ENCODE measurements at regions not wholly inside any gene's neighbourhood (a gene's known extent, or its start where the extent isn't known, plus 50 kb on each side); places are given as distances from the start of the nearest gene placed in this dataset.

GRCh38 chr2:177138823-177139222 is 73.8 kb upstream of the HNRNPA3 start:
- CTCF ChIA-PET = interaction anchor here (1.8 to 3.4 kb wide), 2 partner anchors 10 to 999 kb away, joined by 7 to 14 read pairs; no protein-coding TSS in a partner anchor
- no peak overlapping the region for H3K27ac ChIP-seq
- no peak overlapping the region for H3K4me3 ChIP-seq
- FAIRE-seq (no peak), DNase-seq (ENCODE audit: low read depth in 1 of 2, low spot score in 1 of 2) (no peak), ATAC-seq (no peak)
- no peak overlapping the region for H3K4me2 ChIP-seq
- TF ChIP-seq BCL3 (IDR thresholded peaks at IDR 0.05) (no peak), MAX (IDR thresholded peaks at IDR 0.05) (no peak), SMC3 (IDR thresholded peaks at IDR 0.05) (no peak), RFX5 (IDR thresholded peaks at IDR 0.05) (no peak), RAD21 (conservative IDR thresholded peaks at IDR 0.05 in 1 of 2, IDR thresholded peaks at IDR 0.05 in 1 of 2) (no peak), USF2 (IDR thresholded peaks at IDR 0.05) (no peak), CEBPB (IDR thresholded peaks at IDR 0.05) (no peak), ZNF302 (CRISPR knock-in tag; IDR thresholded peaks at IDR 0.05) (no peak), CBX2 (IDR thresholded peaks at IDR 0.05; ENCODE audit: borderline replicate concordance, low read depth) (no peak), CHD4 (IDR thresholded peaks at IDR 0.05; ENCODE audit: borderline replicate concordance) (no peak), KDM1A (IDR thresholded peaks at IDR 0.05; ENCODE audit: low read depth) (no peak), TFCP2L1 (CRISPR knock-in tag; IDR thresholded peaks at IDR 0.05) (no peak)
- no peaks in the 10 kb centered on the region for H3K9me3 ChIP-seq
- POLR2A ChIA-PET = no interaction called here
- no peaks in the 10 kb centered on the region for H3K4me1 ChIP-seq

GRCh38 chr2:177141866-177142265 is 70.7 kb upstream of the HNRNPA3 start:
- POLR2A ChIA-PET = interaction anchor here (0.7 kb wide), 1 partner anchor 19 kb away, joined by 9 read pairs; no protein-coding TSS in a partner anchor
- 80% methylated on average over 3 of the region's 3 CpGs for WGBS (ENCODE audit: missing lambda C conversion rate)
- Histone ChIP-seq H3K9me3 (no peaks in the 10 kb centered on the region), H3K4me3 (no peak overlapping the region), H3K27ac (no peak overlapping the region), H3K4me2 (no peak overlapping the region), H3K4me1 (no peaks in the 10 kb centered on the region)
- CTCF ChIA-PET = interaction anchor here (0.7 to 1.0 kb wide), 2 partner anchors 28 to 327 kb away, joined by 3 read pairs; no protein-coding TSS in a partner anchor
- no peak for DNase-seq (ENCODE audit: low read depth in 1 of 2, low spot score in 1 of 2)
- no peak for FAIRE-seq
- ATAC-seq = no peak
- no peak for TF ChIP-seq BHLHE40 (IDR thresholded peaks at IDR 0.05; ENCODE audit: low read depth, low read length)
- TF ChIP-seq POLR2AphosphoS2 (conservative IDR thresholded peaks at IDR 0.05; ENCODE audit: low read length) = no peak
- TF ChIP-seq HEYL (CRISPR knock-in tag; IDR thresholded peaks at IDR 0.05) = no peak
- no peak for TF ChIP-seq RCOR1 (IDR thresholded peaks at IDR 0.05; ENCODE audit: low read depth, low read length)
- no peak for TF ChIP-seq CHD4 (IDR thresholded peaks at IDR 0.05; ENCODE audit: borderline replicate concordance)
- TF ChIP-seq PBX3 (IDR thresholded peaks at IDR 0.05) = no peak

GRCh38 chr2:177143444-177143843 is 69.2 kb upstream of the HNRNPA3 start:
- Histone ChIP-seq H3K4me2 (no peak overlapping the region), H3K9me3 (no peaks in the 10 kb centered on the region), H3K4me3 (no peak overlapping the region), H3K4me1 (peaks cover 8% of the 10 kb centered on the region; the same call in 1 of the 3 replicates), H3K27ac (no peak overlapping the region)
- FAIRE-seq (no peak), DNase-seq (ENCODE audit: low read depth in 1 of 2, low spot score in 1 of 2) (peak in 1 of 2 experiments; percentile 55), ATAC-seq (peak; percentile 93 to 98)
- ChIA-PET POLR2A (interaction anchor here (1.0 kb wide), 1 partner anchor 1007 kb away, joined by 3 read pairs; no protein-coding TSS in a partner anchor), CTCF (interaction anchor here (2.7 kb wide), 1 partner anchor 1016 kb away, joined by 9 read pairs; no protein-coding TSS in a partner anchor)
- 21% methylated on average over 5 of the region's 5 CpGs for WGBS (ENCODE audit: missing lambda C conversion rate)
- TF ChIP-seq REST (IDR thresholded peaks at IDR 0.05) (no peak), RCOR1 (IDR thresholded peaks at IDR 0.05; ENCODE audit: low read depth, low read length) (no peak), USF2 (IDR thresholded peaks at IDR 0.05) (no peak), CBX2 (IDR thresholded peaks at IDR 0.05; ENCODE audit: borderline replicate concordance, low read depth) (no peak)

Data from A549 (cell line).